Astrocyte of the spinal cord (primary cell): ENCODE measurements at regions not wholly inside any gene's neighbourhood (a gene's known extent, or its start where the extent isn't known, plus 50 kb on each side); places are given as distances from the start of the nearest gene placed in this dataset.

Experiments used
- DNase-seq: peaks from one replicate; pipeline ENCODE4 v3.0.0; 2011; ENCODE audit warnings: low read depth, low spot score
- H3K4me3 ChIP-seq: 2 replicates; pipeline ENCODE4 v1.5.1; 2011; ENCODE audit warnings: low read depth, mild to moderate bottlenecking, low read length, moderate library complexity
- CTCF ChIP-seq: IDR thresholded peaks from 2 replicates; pipeline ENCODE4 v1.5.1; 2012; ENCODE audit warnings: low read depth, mild to moderate bottlenecking, low read length, inconsistent platforms
- in situ Hi-C: cut with HindIII; loops from 2 replicates; pipeline ENCODE4 v1.10.0; 2017; ENCODE audit warnings: low sequenced_read_pairs

GRCh38 chr14:65866448-65866847 is 453.9 kb downstream of the FUT8 start:
- DNase-seq: no peak
- in situ Hi-C loops: no loop called here
- no peak overlapping the region for H3K4me3 ChIP-seq
- no peak for TF ChIP-seq CTCF

DNA sequence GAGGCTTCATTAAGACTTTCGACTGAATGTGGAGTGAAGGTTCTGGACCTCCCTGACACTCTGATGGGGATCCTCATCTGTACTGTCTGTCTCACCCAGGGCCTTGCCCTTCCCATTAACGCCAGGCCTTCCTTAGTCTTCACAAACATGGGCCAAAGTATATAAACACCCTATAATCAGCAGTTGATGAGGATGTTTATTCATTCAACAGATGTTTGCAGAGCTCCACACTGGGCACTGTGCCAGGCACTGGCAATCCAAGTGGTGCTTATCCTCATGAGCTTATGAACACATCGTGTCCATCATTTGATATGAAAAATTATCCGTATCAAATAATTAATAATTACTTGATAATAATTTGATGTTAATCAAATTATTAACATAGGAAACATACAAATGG is 454.4 kb downstream of the FUT8 start:
- no peak overlapping the region for H3K4me3 ChIP-seq
- in situ Hi-C loops: no loop called here
- DNase-seq: no peak
- TF ChIP-seq CTCF: no peak

DNA sequence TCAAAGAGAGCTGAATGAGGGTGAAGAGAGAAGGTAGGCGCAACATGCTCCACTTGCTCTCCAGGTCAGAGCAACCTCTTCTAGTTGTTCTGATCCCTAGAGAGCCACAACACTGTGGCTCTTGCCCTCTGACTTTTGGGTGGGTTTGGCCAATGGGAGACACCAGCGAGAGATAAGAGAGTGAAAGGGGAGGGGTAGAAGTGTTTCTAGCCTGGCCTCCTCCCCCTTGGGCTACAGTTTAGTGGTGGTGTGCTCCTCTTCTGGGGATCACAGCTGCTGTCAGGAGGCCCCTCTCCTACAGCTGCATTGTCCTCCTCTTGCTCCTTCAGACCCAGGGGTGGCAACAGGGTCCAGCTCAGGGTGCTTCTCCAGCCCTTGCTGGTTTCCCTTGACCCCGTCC is 454.8 kb downstream of the FUT8 start:
- in situ Hi-C loops: no loop called here
- no peak overlapping the region for H3K4me3 ChIP-seq
- TF ChIP-seq CTCF: no peak
- DNase-seq: no peak

DNA sequence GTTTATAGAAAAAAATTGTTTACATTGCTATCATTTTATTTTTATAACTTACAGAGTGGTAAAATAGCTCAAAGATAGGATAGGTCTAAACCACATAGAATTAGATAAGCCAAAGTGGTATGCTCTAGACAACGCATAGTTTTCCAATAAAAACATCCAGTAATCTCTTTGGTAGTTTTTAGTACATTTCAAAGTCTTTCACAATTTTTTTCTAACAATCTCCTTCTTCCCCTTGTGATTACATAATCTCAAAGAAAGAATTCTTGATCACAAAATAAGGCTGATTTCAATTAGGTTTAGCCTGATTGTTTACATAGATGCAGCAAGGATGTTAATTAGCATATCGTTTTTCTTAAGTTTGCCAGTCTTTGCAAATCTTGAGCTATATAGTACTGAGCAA is 460.0 kb downstream of the FUT8 start:
- DNase-seq: no peak
- in situ Hi-C loops: no loop called here
- no peak for TF ChIP-seq CTCF
- H3K4me3 ChIP-seq: no peak overlapping the region

- H3K4me3 ChIP-seq: no peak overlapping the region
- in situ Hi-C loops: no loop called here
- TF ChIP-seq CTCF: no peak
- no peak for DNase-seq
Measured at GRCh38 chr14:65877166-65877565, 464.6 kb downstream of the FUT8 start.

DNA sequence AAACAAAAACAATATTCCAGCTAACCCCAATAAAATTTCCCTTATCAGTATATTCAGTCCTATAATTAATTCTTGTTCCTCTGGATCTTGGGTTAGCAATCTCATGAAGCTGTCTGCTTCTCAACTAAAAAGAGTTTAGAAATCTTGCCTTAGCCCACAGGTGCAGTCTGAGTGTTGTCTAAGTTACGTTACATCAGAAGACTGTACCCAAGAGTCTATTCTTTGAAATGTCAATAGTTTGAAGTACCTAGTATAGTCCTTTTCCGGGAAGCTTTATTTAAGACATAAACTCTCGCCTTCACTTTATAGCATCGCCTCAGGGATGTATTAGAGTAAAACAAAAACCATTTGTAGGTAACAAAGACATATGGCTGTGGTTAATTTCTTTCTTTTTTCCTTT is 465.1 kb downstream of the FUT8 start:
- TF ChIP-seq CTCF: no peak
- DNase-seq: no peak
- no peak overlapping the region for H3K4me3 ChIP-seq
- in situ Hi-C loops: no loop called here

- in situ Hi-C loops: no loop called here
- no peak for TF ChIP-seq CTCF
- H3K4me3 ChIP-seq: no peak overlapping the region
- DNase-seq: no peak
Measured at GRCh38 chr14:65878586-65878985, 466.1 kb downstream of the FUT8 start.
